ENCODE measurements at regions not wholly inside any gene's neighbourhood (a gene's known extent, or its start where the extent isn't known, plus 50 kb on each side); places are given as distances from the start of the nearest gene placed in this dataset.

DNA sequence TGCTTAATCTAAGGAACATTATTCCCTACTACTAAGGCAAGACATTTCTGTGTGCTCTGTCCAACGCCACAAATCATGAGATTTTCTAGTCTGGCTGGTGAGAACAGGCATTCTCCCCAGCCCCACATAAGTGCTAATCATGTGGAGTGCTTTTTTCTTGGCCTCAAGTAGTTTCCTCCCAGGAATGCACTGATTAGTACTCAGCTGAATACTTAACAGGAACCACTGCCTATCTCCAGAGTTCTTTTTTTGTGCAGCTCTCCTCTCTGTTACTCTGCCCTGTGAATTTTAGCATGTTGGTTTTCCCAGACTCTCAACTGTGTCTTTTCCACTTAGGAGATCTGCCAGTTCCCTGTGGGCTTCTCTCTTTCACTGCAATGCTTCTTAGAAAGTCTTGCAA is 1098.5 kb upstream of the LRRTM3 start:
- DNase-seq (ENCODE audit: low read depth, low spot score) = no peak

DNA sequence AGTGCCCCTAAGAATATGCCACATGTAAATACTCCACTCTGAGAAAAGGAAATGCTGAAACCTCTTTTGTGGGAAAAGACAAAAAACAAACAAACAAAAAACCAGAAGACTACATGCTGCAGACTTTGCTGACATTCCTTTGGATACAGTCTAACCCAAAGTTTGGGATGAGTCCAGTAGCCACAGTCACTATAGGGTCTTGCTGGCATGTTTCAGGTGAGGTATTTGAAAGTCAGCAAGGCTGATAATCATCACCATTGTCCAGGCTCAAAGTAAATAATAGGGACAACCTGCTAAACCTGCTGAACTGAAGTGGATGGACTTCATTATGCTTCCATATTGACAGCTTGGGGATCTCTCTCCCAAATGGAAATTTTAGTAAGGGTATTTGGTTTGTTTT is 1087.0 kb upstream of the LRRTM3 start:
- no peak for DNase-seq (ENCODE audit: low read depth, low spot score)

DNA sequence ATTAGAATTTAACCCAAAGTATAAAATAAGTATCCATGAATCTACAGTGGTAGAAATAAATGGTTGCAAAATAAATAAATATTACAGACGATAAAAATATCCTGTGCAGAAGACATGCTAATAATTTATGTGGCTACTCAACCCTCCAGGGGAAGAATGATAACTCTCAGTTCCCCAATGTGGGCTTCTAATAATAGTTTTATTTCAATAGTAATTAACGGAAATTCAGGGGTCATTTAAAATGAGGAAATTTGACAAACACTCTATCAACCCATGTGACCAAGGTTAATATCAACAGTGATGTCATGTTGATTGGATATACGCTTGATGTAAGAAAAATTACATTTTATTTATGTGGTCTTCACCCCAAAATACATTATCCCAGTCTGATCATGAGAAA is 1082.6 kb upstream of the LRRTM3 start:
- no peak for DNase-seq (ENCODE audit: low read depth, low spot score)

DNA sequence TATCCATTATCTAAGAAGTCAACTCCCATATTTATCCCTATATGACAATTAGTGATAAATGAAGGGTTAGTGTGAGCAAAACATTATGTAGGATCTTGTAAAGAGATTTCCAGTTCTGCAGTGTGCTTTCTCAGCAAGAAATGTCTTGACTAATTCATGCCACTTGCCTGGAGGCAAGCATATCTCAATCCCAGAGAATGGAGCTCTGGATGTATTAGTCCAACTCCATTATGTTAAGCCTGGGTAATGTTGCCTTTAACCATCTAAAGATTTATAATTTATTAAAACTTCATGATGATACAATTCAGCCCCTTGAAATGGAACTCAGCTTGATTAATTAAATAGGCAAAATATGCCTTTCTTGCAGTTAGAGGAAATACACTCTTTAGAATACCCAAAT is 1079.9 kb upstream of the LRRTM3 start:
- DNase-seq (ENCODE audit: low read depth, low spot score) = no peak

GRCh38 chr10:65846541-65846940 is 1079.3 kb upstream of the LRRTM3 start:
- DNase-seq (ENCODE audit: low read depth, low spot score) = no peak

DNA sequence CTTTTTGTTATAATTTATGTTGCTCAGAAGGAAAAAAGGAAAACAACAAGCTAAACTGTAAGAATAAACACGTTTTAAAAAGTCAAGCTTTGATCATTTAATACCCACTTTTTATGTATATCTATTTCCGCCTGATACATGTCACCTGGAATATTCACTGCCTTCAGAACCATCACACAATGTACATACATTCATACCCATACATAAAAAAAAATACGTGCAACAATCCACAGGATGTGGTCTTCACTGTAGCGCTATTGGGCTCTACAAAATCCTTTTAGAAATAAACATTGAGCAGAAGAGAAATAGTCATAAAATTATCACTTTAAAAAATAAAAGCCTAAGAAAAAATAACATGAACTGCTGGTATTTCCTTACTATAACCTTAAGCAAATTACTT is 1078.9 kb upstream of the LRRTM3 start:
- no peak for DNase-seq (ENCODE audit: low read depth, low spot score)

DNA sequence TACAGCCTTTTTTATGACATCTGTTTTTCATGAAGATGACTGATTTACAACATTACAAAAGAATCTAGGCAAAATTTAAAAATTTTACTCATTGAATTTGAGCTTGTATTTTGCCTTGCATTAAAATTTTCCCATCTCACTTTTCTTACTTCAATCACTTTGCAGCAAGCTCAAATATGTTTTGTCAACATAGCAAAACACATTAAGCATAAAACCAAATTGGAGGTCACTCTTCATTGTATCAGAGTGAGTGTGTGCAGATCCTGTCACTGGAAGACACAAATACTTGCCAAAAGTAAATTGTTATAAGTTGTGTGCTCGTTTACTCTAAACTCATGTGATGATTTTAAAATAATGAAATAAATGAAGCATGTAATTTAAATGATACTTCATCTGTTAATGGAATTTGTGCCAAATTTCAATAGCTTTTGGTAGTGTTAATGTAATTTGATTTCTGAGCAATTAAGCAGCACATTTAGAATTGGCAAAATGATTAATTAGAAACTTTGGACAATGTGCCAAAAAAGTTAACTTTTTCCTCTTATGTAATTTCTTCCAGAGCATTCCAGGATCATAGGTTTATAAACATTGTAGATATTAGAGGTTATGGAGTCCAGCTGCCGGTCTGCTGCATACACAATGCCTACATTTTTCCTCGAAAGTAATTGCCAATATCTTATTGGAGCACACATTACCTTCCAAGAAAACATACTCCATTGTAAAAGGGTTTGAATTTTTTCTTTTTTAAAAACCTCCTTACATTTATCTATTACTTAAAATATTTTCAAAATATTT is 1078.2 kb upstream of the LRRTM3 start:
- DNase-seq (ENCODE audit: low read depth, low spot score) = no peak

DNA sequence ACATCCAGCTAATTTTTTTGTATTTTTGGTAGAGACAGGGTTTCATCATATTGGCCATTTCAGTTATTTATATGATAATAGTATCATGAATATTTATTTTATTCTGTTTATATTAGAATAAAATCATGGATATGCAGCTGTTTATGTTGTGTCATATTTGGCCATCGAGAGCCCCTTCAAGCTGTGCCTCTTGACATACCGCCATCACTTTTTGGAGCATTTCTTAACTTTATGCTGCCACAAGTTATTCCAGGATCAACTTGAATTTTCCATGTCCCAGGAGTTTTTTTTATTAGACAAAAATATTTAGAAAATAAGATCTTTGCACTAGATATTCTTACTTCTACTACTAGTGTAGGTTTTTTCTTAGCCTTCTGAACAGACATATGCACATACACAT is 1067.0 kb upstream of the LRRTM3 start:
- no peak for DNase-seq (ENCODE audit: low read depth, low spot score)

DNA sequence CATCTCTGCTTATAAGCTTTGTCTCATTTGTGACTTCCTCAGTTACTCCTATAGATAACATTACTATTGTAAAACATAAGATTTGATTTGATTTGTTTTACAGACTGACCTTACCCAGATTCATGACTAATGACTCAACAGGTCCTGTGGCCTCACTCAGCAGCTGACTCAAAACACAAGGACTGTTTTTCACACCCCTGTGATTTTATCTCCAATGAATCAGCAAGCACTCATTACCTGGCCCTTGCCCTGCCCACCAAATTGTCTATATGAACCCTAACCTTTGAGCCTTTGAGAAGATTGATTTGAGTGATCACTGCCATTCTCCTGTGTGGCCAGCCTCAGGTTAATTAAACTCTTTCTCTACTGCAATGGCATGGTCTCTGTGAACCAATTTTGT is 1064.6 kb upstream of the LRRTM3 start:
- DNase-seq (ENCODE audit: low read depth, low spot score) = no peak

Measured in smooth muscle cell of the brain vasculature (primary cell).